Gastrocnemius medialis (tissue), 4 donors: ENCODE measurements at regions not wholly inside any gene's neighbourhood (a gene's known extent, or its start where the extent isn't known, plus 50 kb on each side); places are given as distances from the start of the nearest gene placed in this dataset.

ENCODE experiments used
- ATAC-seq, 2 donors: fragments of 150-250 bp; one replicate each; pipeline ENCODE4 v1.9.1; 2016
- DNase-seq, 2 donors: peaks; one replicate each; pipeline ENCODE4 v3.0.0-alpha.2; 2019
- H3K27ac ChIP-seq, 4 donors: fragments of 200-600 bp; sonication (generic); 1 replicate in 1 of 4; 2 replicates in 3 of 4; pipeline ENCODE4 v1.5.1; 2016 to 2018; ENCODE audit warnings: mild to moderate bottlenecking in 2 of 4, moderate library complexity in 1 of 4
- H3K27me3 ChIP-seq, 3 donors: fragments of 200-600 bp; sonication (generic) in 2 of 3; 1 replicate in 1 of 3; 2 replicates in 2 of 3; pipeline versions ENCODE4 v1.5.1 to v1.6.0; 2016 to 2019; ENCODE audit warnings: mild to moderate bottlenecking in 1 of 3, moderate library complexity in 1 of 3
- H3K36me3 ChIP-seq, 2 donors: fragments of 200-600 bp; sonication (generic) in 1 of 2; one replicate each; pipeline ENCODE4 v1.5.1; 2017 to 2018
- H3K4me1 ChIP-seq, 2 donors: fragments of 200-600 bp; sonication (generic) in 1 of 2; one replicate each; pipeline ENCODE4 v1.5.1; 2016 to 2017; ENCODE audit warnings: mild to moderate bottlenecking in 2 of 2
- H3K4me3 ChIP-seq, 4 donors: fragments of 200-600 bp; sonication (generic) in 3 of 4; 1 replicate in 1 of 4; 2 replicates in 3 of 4; pipeline ENCODE4 v1.5.1; 2016 to 2019; ENCODE audit warnings: mild to moderate bottlenecking in 2 of 4
- H3K9me3 ChIP-seq, 3 donors: fragments of 200-600 bp; sonication (generic) in 2 of 3; 1 replicate in 1 of 3; 2 replicates in 2 of 3; pipeline ENCODE4 v1.5.1; 2016 to 2019
- CTCF ChIP-seq, 5 experiments: fragments of 450-650 bp in 3 of 5; fragments of 200-600 bp in 2 of 5; sonication (generic) in 2 of 5; IDR thresholded peaks in 4 of 5; conservative IDR thresholded peaks in 1 of 5; 1 replicate in 4 of 5; 2 replicates in 1 of 5; pipeline ENCODE4 v1.5.1; 2016 to 2019; ENCODE audit warnings: antibody characterized with exemption in 5 of 5, mild to moderate bottlenecking in 3 of 5, moderate library complexity in 3 of 5
- POLR2A ChIP-seq, 2 donors: fragments of 450-650 bp; IDR thresholded peaks; one replicate each; pipeline ENCODE4 v1.6.1; 2017; ENCODE audit warnings: antibody characterized with exemption in 2 of 2, mild to moderate bottlenecking in 2 of 2, moderate library complexity in 2 of 2
- in situ Hi-C, 4 donors: fragments of 200-750 bp; cut with MboI; loops; one replicate each; pipeline versions ENCODE4 v1.15.0 to v1.8.0; 2017; ENCODE audit warnings: low sequenced_read_pairs in 4 of 4
- intact Hi-C: fragments of 100-400 bp; cut with DNase I; formaldehyde crosslinking; loops from one replicate; pipeline ENCODE4 v1.15.1; 2023; ENCODE audit warnings: low total_unique reads

- H3K9me3 ChIP-seq: no peaks in the 10 kb centered on the region
- no peak for TF ChIP-seq CTCF (IDR thresholded peaks at IDR 0.05 in 4 of 5, conservative IDR thresholded peaks at IDR 0.05 in 1 of 5)
- no peak for TF ChIP-seq POLR2A (IDR thresholded peaks at IDR 0.05)
- intact Hi-C loops (loop anchor here (5.0 kb wide), 1 partner anchor 582 kb away; no protein-coding TSS in a partner anchor), in situ Hi-C loops (loop anchor here in 2 of 4 donors (10.0 to 25.0 kb wide), 2 partner anchors 158 to 160 kb away; no protein-coding TSS in a partner anchor)
- no peaks in the 10 kb centered on the region for H3K36me3 ChIP-seq
- H3K27me3 ChIP-seq: no peaks in the 10 kb centered on the region
- no peak overlapping the region for H3K4me3 ChIP-seq
- no peak for DNase-seq
- no peak for ATAC-seq
- H3K4me1 ChIP-seq: no peaks in the 10 kb centered on the region
- H3K27ac ChIP-seq: no peak overlapping the region
Observed at GRCh38 chr6:44645276-44645675, 257.8 kb downstream of the CDC5L start.

- ATAC-seq (no peak), DNase-seq (no peak)
- Histone ChIP-seq H3K36me3 (no peaks in the 10 kb centered on the region), H3K27ac (no peak overlapping the region), H3K4me1 (no peaks in the 10 kb centered on the region), H3K9me3 (no peaks in the 10 kb centered on the region), H3K27me3 (no peaks in the 10 kb centered on the region), H3K4me3 (no peak overlapping the region)
- in situ Hi-C loops (loop anchor here in 2 of 4 donors (10.0 to 25.0 kb wide), 2 partner anchors 159 to 162 kb away; no protein-coding TSS in a partner anchor), intact Hi-C loops (loop anchor here (5.0 kb wide), 1 partner anchor 581 kb away; no protein-coding TSS in a partner anchor)
- TF ChIP-seq POLR2A (IDR thresholded peaks at IDR 0.05): no peak
- no peak for TF ChIP-seq CTCF (IDR thresholded peaks at IDR 0.05 in 4 of 5, conservative IDR thresholded peaks at IDR 0.05 in 1 of 5)
Observed at GRCh38 chr6:44646355-44646754, 258.8 kb downstream of the CDC5L start.

- Histone ChIP-seq H3K4me1 (peaks cover 5 to 6% of the 10 kb centered on the region in 2 donors), H3K4me3 (no peak overlapping the region), H3K27ac (peak overlapping the region in 1 of 4 donors; percentile 22), H3K27me3 (no peaks in the 10 kb centered on the region), H3K36me3 (no peaks in the 10 kb centered on the region), H3K9me3 (no peaks in the 10 kb centered on the region)
- DNase-seq: no peak
- TF ChIP-seq POLR2A (IDR thresholded peaks at IDR 0.05) (no peak), CTCF (IDR thresholded peaks at IDR 0.05 in 4 of 5, conservative IDR thresholded peaks at IDR 0.05 in 1 of 5) (no peak)
- intact Hi-C loops: loop anchor here (5.0 kb wide), 2 partner anchors 172 to 578 kb away; no protein-coding TSS in a partner anchor
- in situ Hi-C loops: loop anchor here (10.0 to 25.0 kb wide), 7 partner anchors 162 to 1275 kb away; no protein-coding TSS in a partner anchor
- peak; percentile 55 to 67 for ATAC-seq
Observed at GRCh38 chr6:44649365-44650025, 262.0 kb downstream of the CDC5L start.

GRCh38 chr6:44650495-44650894, 263.0 kb downstream of the CDC5L start:
- Histone ChIP-seq H3K9me3 (no peaks in the 10 kb centered on the region), H3K36me3 (no peaks in the 10 kb centered on the region), H3K27ac (no peak overlapping the region), H3K4me1 (peaks cover 9 to 11% of the 10 kb centered on the region in 2 donors), H3K4me3 (no peak overlapping the region), H3K27me3 (no peaks in the 10 kb centered on the region)
- intact Hi-C loops (loop anchor here (5.0 kb wide), 1 partner anchor 173 kb away; no protein-coding TSS in a partner anchor), in situ Hi-C loops (loop anchor here (10.0 to 25.0 kb wide), 5 partner anchors 762 to 1274 kb away; no protein-coding TSS in a partner anchor)
- no peak for TF ChIP-seq POLR2A (IDR thresholded peaks at IDR 0.05)
- TF ChIP-seq CTCF (IDR thresholded peaks at IDR 0.05 in 4 of 5, conservative IDR thresholded peaks at IDR 0.05 in 1 of 5): no peak
- DNase-seq (no peak), ATAC-seq (no peak)
